ENCODE measurements at regions not wholly inside any gene's neighbourhood (a gene's known extent, or its start where the extent isn't known, plus 50 kb on each side); places are given as distances from the start of the nearest gene placed in this dataset.
"Not testable (repeated sequence)": the region's sequence is repeated elsewhere in the genome, so short reads cannot be mapped to it uniquely, and the experiment has no call there.

GRCh38 chr7:68109299-68109698, 1112.7 kb downstream of the TYW1 start:
- no peak for DNase-seq

GRCh38 chr7:68119411-68119810, 1122.8 kb downstream of the TYW1 start:
- DNase-seq = no peak

GRCh38 chr7:68121056-68121455, 1124.4 kb downstream of the TYW1 start:
- no peak for DNase-seq

GRCh38 chr7:68121655-68122054, 1125.0 kb downstream of the TYW1 start:
- no peak for DNase-seq

GRCh38 chr7:68122801-68123200, 1126.2 kb downstream of the TYW1 start:
- DNase-seq = no peak

GRCh38 chr7:68125168-68125567, 1128.5 kb downstream of the TYW1 start:
- DNase-seq = no peak

- no peak for DNase-seq
Measured at GRCh38 chr7:68133045-68133444, 1136.4 kb downstream of the TYW1 start.

GRCh38 chr7:68143345-68143744, 1146.7 kb downstream of the TYW1 start:
- DNase-seq = no peak

GRCh38 chr7:68146983-68147382, 1150.3 kb downstream of the TYW1 start:
- DNase-seq = no peak

- no peak for DNase-seq
Measured at GRCh38 chr7:68147614-68148238, 1151.1 kb downstream of the TYW1 start.

GRCh38 chr7:68148440-68148839, 1151.8 kb downstream of the TYW1 start:
- DNase-seq = no peak

GRCh38 chr7:68152205-68152604, 1155.6 kb downstream of the TYW1 start:
- no peak for DNase-seq

GRCh38 chr7:68155676-68156075, 1159.0 kb downstream of the TYW1 start:
- no peak for DNase-seq

GRCh38 chr7:68158686-68159295, 1162.2 kb downstream of the TYW1 start:
- no peak for DNase-seq

- no peak for DNase-seq
Measured at GRCh38 chr7:68162712-68163111, 1166.1 kb downstream of the TYW1 start.

- no peak for DNase-seq
Measured at GRCh38 chr7:68166525-68166924, 1169.9 kb downstream of the TYW1 start.

GRCh38 chr7:68173513-68173912, 1176.9 kb downstream of the TYW1 start:
- DNase-seq = no peak

GRCh38 chr7:68176974-68177373, 1180.3 kb downstream of the TYW1 start:
- DNase-seq = peak; percentile 35 to 41

GRCh38 chr7:68180761-68181160, 1184.1 kb downstream of the TYW1 start:
- DNase-seq = no peak

- no peak for DNase-seq
Measured at GRCh38 chr7:68183176-68183575, 1186.5 kb downstream of the TYW1 start.

- DNase-seq = no peak
Measured at GRCh38 chr7:68185631-68186456, 1189.2 kb downstream of the TYW1 start.

GRCh38 chr7:68187532-68187931, 1190.9 kb downstream of the TYW1 start:
- DNase-seq = no peak

- no peak for DNase-seq
Measured at GRCh38 chr7:68192941-68193340, 1196.3 kb downstream of the TYW1 start.

GRCh38 chr7:68195642-68196041, 1199.0 kb downstream of the TYW1 start:
- DNase-seq = not testable (repeated sequence)

Data from AML-193 (cell line).